GF-D8 (cell line): ENCODE measurements at regions not wholly inside any gene's neighbourhood (a gene's known extent, or its start where the extent isn't known, plus 50 kb on each side); places are given as distances from the start of the nearest gene placed in this dataset.
"Not testable (repeated sequence)": the region's sequence is repeated elsewhere in the genome, so short reads cannot be mapped to it uniquely, and the experiment has no call there.

Experiments used
- DNase-seq: peaks from one replicate; lab custom pipeline; 2025; lab: John Stamatoyannopoulos, UW

GRCh38 chr11:96520939-96521338, 131.1 kb downstream of the JRKL start:
- no peak for DNase-seq

- no peak for DNase-seq
Measured at GRCh38 chr11:96523656-96524055, 133.8 kb downstream of the JRKL start.

DNA sequence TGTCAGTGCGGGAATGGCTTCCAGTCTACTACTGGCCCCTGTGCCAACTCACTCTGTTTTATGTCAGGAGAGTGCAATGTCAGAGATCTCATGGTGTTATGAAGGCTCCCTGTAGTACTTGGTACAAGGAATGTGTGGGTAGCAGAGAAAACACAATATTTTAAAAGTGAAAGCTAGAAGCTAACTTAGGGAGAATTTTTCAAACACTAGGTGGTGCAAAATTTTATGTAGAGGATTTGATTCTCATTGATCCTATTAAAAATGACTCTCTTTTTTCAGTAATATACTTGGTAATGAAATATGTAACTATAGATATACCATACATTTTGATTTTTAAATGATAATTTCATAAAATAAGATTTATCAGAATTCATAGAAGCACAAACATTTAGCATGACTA, 134.7 kb downstream of the JRKL start:
- DNase-seq: no peak

GRCh38 chr11:96530473-96530872, 140.7 kb downstream of the JRKL start:
- DNase-seq: no peak

DNA sequence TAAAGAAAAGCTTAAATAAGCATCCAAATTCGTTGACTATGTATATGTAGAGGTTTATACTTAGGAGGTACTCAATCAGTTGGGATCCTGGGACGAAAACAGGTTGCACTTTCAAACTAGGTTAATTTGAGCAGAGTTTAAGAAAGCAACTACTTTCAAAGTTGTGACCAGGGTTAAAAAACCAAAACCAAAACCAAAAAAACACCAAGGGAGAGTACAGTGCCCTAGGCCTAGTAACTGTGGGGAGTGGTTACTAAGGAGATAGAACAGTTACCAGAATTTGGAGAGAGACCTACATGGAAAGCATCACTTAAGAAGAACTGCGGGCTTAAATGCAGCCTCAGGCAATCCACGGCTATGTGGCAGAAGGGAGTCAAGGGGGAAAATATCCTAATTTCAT, 148.3 kb downstream of the JRKL start:
- DNase-seq: no peak

DNA sequence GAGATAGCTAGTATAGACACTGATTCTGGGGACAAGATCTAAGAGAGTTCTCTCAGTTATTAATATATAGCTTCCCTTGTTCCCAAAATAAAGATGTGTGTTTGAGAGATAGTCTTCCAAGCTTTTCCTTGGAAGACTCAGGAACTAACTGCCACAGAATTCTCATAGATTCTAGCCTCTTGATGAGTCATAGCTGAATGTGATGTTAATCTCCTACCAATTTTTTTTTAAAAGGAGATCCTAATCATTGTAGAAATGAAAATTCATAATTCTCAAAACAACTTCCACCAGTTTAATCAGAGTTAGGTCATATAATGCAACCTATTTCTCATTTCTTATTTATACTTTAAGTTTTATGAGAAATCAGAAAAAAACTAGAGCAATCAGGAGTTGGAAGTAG, 148.8 kb downstream of the JRKL start:
- no peak for DNase-seq

DNA sequence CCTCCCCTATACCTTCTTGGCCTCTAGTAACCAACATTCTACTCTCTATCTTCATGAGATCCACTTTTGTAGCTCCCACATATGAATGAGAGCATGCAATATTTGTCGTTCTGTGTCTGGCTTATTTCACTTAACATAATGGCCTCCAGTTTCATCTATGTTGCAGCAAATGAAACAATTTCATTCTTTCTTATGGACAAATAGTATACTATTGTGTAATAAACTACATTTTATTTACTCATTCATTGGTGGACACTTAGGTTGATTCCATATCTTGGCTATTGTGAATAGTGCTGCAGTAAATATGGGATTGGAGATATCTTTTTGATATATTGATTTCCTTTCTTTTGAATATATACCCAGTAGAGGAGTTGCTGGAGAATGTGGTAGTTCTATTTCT, 151.1 kb downstream of the JRKL start:
- no peak for DNase-seq

DNA sequence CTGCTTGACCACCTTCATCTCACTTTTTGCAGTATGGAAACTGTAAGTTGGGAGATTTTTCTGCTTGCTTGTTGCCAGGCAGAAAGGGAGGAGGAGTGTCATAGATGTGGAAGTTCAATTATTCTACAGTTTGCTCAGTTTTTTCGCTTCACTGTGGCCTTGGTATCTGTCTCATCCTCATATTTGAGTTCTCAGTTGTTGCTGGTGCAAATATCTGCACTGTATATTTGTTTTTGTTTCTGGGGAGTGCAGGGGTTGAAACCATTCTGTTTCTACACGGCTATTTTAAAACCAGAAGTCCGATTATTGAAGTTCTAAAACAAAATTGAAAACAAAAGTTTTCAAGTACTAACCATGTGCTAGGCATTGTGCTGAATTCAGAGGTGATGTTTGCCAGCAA, 153.4 kb downstream of the JRKL start:
- DNase-seq: no peak

GRCh38 chr11:96545192-96545591, 155.4 kb downstream of the JRKL start:
- not testable (repeated sequence) for DNase-seq

DNA sequence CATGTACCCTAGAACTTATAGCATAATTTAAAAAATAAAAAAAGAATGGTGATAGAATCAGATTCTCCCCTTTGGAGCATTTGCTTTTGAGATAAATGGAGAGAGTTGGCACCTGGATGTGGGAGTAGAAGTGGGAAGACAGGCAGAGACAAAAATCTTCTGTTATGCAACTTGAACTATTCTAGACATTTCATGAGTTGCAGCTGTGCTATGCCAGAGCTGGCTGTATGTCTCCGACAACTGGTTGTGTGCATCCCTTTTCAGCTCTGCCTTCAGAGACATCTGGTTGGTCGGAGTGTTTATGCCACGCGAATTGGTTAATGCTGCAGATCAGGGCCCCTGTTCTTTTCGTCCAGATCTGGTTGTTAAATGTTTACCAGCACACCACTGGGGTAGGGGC, 161.3 kb downstream of the JRKL start:
- no peak for DNase-seq

GRCh38 chr11:96554236-96554820, 164.5 kb downstream of the JRKL start:
- no peak for DNase-seq

DNA sequence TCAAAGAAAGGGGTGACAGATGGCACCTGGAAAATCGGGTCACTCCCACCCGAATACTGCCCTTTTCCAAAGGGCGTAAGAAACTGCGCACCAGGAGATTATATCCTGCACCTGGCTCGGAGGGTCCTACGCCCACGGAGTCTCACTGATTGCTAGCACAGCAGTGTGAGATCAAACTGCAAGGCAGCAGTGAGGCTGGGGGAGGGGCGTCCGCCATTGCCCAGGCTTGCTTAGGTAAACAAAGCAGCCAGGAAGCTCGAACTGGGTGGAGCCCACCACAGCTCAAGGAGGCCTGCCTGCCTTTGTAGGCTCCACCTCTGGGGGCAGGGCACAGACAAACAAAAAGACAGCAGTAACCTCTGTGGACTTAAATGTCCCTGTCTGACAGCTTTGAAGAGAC, 166.0 kb downstream of the JRKL start:
- not testable (repeated sequence) for DNase-seq

DNA sequence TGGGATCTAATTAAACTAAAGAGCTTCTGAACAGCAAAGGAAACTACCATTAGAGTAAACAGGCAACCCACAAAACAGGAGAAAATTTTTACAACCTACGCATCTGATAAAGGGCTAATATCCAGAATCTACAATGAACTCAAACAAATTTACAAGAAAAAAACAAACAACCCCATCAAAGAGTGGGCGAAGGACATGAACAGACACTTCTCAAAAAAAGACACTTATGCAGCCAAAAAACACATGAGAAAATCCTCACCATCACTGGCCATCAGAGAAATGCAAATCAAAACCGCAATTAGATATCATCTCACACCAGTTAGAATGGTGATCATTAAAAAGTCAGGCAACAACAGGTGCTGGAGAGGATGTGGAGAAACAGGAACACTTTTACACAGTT, 170.9 kb downstream of the JRKL start:
- DNase-seq: not testable (repeated sequence)

DNA sequence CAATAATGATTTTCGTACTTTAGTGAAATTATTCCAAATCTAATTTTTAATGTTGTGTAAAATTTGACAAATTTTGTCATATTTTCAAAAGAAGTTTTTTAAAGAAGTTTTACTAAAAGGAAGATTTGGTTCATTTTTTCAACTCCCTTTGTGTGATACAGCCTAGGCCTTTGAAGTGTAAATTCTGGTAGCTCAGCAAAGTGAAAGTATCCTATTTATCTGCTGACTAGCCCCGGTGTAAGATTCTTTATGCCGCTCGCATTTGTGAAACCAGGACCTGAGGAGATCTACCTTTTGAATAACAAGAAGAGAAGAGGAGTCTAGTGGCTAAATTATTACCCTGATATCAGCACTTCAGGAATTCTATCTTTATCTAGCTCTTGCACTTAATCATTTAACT, 177.4 kb downstream of the JRKL start:
- DNase-seq: no peak

GRCh38 chr11:96567667-96568066, 177.9 kb downstream of the JRKL start:
- DNase-seq: no peak

DNA sequence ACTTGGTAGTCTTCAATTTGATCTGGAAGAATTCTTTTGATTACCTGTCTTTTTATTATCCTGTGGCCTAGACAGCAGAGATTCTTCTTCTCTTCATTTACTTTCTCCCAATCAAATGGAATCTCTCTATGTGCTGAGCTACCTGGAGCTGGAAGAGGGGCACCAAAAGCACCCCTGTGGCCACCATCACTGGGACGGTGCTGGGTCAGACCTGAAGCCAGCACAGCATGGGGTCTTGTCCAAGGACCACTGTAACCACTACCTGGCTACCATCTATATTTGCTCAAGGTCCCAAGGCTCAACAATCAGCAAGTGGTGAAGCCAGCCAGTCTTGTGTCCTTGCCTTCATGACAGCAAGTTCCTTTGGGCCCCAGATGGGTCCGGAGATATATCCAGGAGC, 186.6 kb downstream of the JRKL start:
- no peak for DNase-seq

DNA sequence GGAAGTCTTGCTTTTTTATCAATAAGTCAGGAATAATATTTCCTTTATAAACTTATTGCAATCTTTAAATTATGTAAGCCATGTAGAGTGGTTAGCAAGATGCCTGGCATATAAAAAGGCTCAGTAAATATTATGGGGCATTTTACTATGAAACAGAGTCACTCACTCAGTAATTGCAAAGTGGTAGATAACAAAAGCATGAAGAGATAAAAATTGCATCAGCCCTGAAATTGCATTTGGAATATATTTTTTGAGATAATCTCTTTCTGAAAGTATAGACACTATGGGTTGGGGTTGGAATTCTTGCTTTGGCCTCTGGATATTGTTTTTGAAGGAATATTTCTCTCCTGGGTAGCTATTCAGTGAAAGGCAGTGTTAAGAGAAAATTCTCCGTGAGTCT, 188.6 kb downstream of the JRKL start:
- DNase-seq: no peak

GRCh38 chr11:96579656-96580055, 189.8 kb downstream of the JRKL start:
- no peak for DNase-seq

DNA sequence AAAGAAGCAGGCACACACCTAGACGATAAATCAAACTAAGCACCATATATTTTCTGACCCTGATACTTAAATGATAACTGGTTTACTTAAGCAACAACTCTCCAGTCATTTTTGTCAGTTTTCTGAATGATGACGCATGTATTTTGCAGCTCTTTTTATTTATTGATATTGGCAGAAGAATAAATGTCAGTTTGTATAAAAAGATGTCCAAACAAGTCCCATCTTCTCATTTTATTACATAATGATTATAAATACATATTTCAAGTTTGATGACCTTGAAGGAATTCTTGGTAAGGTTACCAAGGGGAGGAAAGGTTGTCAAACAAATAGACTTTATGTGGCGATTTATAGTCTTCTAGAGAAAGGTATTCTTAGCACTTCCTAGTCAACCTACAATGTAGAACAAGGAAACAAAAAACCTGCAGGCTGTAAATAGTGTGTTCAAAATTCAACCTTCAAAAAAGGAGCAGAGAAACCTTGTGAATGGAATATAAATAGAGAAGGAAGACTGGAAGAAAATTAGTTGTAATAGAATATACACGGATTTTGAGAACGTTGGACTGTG, 190.7 kb downstream of the JRKL start:
- DNase-seq: no peak

DNA sequence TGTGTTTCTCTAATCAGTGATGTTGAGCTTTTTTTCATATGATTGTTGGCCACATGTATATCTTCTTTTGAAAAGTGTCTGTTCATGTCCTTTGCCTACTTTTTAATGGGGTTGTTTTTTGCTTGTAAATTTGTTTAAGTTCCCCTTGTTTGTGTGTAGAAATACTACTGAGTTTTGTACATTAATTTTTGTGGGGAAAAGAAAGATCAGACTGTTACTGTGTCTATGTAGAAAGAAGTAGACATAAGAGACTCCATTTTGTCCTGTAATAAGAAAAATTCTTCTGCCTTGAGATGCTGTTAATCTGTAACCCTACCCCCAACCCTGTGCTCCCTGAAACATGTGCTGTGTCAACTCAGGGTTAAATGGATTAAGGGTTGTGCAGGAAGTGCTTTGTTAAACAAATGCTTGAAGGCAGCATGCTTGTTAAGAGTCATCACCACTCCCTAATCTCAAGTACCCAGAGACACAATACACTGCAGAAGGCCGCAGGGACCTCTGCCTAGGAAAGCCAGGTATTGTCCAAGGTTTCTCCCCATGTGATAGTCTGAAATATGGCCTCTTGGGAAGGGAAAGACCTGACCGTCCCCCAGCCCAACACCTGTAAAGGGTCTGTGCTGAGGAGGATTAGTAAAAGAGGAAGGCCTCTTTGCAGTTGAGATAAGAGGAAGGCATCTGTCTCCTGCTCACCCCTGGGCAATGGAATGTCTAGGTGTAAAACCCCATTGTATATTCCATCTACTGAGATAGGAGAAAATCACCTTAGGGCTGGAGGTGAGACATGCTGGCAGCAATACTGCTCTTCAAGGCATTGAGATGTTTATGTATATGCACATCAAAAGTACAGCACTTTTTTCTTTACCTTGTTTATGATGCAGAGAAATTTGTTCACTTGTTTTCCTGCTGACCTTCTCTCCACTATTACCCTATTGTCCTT, 196.4 kb downstream of the JRKL start:
- not testable (repeated sequence) for DNase-seq

DNA sequence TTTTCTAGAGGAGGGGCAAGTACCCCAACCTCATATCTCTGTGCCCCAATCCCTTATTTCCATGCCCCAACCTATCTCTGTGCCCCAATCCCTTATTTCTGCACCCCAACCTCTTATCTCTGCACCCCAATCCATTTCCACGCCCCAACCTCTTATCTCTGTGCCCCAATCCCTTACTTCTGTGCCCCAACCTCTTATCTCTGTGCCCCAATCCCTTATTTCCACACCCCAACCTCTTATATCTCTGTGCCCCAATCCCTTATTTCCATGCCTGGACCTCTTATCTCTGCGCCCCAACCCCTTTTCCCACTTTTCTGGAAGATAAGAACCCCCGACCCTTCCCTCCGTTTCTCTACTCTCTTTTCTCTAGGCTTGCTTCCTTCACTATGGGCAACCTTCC, 199.0 kb downstream of the JRKL start:
- DNase-seq: not testable (repeated sequence)

DNA sequence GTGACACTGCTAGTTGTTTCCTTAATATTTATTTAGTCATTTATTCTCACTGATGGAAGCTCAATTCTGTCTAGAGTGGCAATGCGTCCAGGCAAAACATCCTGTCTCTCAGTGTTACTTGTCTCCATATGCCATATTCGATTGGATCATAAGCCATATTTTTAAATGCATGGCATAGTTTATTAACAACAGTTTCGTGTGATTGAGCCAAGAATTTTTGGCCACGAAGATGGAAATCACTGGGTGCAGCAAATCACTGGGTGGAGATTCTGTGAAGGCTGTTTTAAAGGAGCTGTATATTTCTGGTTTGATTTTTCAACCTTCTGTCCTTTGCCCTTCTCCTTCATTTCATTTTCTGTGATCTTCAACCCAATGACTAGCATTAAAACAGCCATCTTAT, 205.2 kb downstream of the JRKL start:
- no peak for DNase-seq

GRCh38 chr11:96607864-96608558, 218.2 kb downstream of the JRKL start:
- DNase-seq: no peak
